Liver (tissue), 3 donors: ENCODE measurements at regions not wholly inside any gene's neighbourhood (a gene's known extent, or its start where the extent isn't known, plus 50 kb on each side); places are given as distances from the start of the nearest gene placed in this dataset.

Experiments
- FOXA1 ChIP-seq: IDR thresholded peaks from 2 replicates; pipeline ENCODE4 v1.6.1; 2016; ENCODE audit warnings: antibody characterized with exemption
- RXRA ChIP-seq, 2 donors: IDR thresholded peaks; 2 replicates each; pipeline ENCODE4 v1.6.1; 2017 to 2018; ENCODE audit warnings: antibody characterized with exemption in 2 of 2, mild to moderate bottlenecking in 1 of 2
- SP1 ChIP-seq: IDR thresholded peaks from 2 replicates; pipeline ENCODE4 v1.6.1; 2018; ENCODE audit warnings: antibody characterized with exemption, mild to moderate bottlenecking
- TAF1 ChIP-seq: conservative IDR thresholded peaks from 2 replicates; pipeline ENCODE4 v1.6.1; 2016; ENCODE audit warnings: antibody characterized with exemption, mild to moderate bottlenecking
- YY1 ChIP-seq: IDR thresholded peaks from 2 replicates; pipeline ENCODE4 v1.6.1; 2016; ENCODE audit warnings: antibody characterized with exemption, mild to moderate bottlenecking
- TF ChIP-seq, protein P1 (sequence below): fragments of 150-350 bp; IDR thresholded peaks from 2 replicates; pipeline ENCODE4 v1.5.1; 2017; ENCODE audit warnings: improper control_type of control experiment, low read depth, low read length; ENCODE audit not compliant: missing input control
- TF ChIP-seq, protein P2 (sequence below): IDR thresholded peaks from 2 replicates; pipeline ENCODE4 v1.6.1; 2016; ENCODE audit warnings: antibody characterized with exemption
- TF ChIP-seq, protein P3 (sequence below): IDR thresholded peaks from 2 replicates; pipeline ENCODE4 v1.6.1; 2016; ENCODE audit warnings: antibody characterized with exemption, mild to moderate bottlenecking
- donor health status: healthy.
- donor health status: healthy.

DNA sequence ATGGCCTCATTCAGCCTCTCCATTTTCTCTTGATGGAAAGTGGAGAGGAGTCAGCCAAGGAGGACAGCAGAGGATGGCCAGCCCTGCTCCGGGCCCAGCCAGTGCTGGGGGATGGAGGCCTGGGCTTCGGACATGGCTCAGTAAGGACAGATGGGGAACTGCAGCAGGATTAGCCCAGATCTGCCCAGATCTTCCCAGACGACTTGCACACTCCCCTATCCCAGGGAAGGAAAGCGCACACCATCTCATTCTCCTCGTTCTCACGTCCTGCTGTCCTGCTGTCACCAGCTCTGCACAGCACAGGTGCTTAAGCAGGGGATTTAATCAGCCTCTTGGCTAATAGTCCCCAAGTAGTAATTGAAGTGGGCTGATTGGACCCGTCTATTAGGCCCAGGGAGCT lies 100.2 kb upstream of the SDK2 start:
- TF ChIP-seq FOXA1 (no peak), RXRA (IDR thresholded peaks at IDR 0.05) (no peak), SP1 (no peak), YY1 (no peak), TAF1 (no peak)
- TF ChIP-seq, protein P1, sequence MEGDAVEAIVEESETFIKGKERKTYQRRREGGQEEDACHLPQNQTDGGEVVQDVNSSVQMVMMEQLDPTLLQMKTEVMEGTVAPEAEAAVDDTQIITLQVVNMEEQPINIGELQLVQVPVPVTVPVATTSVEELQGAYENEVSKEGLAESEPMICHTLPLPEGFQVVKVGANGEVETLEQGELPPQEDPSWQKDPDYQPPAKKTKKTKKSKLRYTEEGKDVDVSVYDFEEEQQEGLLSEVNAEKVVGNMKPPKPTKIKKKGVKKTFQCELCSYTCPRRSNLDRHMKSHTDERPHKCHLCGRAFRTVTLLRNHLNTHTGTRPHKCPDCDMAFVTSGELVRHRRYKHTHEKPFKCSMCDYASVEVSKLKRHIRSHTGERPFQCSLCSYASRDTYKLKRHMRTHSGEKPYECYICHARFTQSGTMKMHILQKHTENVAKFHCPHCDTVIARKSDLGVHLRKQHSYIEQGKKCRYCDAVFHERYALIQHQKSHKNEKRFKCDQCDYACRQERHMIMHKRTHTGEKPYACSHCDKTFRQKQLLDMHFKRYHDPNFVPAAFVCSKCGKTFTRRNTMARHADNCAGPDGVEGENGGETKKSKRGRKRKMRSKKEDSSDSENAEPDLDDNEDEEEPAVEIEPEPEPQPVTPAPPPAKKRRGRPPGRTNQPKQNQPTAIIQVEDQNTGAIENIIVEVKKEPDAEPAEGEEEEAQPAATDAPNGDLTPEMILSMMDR: no peak
- TF ChIP-seq, protein P2, sequence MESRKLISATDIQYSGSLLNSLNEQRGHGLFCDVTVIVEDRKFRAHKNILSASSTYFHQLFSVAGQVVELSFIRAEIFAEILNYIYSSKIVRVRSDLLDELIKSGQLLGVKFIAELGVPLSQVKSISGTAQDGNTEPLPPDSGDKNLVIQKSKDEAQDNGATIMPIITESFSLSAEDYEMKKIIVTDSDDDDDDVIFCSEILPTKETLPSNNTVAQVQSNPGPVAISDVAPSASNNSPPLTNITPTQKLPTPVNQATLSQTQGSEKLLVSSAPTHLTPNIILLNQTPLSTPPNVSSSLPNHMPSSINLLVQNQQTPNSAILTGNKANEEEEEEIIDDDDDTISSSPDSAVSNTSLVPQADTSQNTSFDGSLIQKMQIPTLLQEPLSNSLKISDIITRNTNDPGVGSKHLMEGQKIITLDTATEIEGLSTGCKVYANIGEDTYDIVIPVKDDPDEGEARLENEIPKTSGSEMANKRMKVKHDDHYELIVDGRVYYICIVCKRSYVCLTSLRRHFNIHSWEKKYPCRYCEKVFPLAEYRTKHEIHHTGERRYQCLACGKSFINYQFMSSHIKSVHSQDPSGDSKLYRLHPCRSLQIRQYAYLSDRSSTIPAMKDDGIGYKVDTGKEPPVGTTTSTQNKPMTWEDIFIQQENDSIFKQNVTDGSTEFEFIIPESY: no peak
- TF ChIP-seq, protein P3, sequence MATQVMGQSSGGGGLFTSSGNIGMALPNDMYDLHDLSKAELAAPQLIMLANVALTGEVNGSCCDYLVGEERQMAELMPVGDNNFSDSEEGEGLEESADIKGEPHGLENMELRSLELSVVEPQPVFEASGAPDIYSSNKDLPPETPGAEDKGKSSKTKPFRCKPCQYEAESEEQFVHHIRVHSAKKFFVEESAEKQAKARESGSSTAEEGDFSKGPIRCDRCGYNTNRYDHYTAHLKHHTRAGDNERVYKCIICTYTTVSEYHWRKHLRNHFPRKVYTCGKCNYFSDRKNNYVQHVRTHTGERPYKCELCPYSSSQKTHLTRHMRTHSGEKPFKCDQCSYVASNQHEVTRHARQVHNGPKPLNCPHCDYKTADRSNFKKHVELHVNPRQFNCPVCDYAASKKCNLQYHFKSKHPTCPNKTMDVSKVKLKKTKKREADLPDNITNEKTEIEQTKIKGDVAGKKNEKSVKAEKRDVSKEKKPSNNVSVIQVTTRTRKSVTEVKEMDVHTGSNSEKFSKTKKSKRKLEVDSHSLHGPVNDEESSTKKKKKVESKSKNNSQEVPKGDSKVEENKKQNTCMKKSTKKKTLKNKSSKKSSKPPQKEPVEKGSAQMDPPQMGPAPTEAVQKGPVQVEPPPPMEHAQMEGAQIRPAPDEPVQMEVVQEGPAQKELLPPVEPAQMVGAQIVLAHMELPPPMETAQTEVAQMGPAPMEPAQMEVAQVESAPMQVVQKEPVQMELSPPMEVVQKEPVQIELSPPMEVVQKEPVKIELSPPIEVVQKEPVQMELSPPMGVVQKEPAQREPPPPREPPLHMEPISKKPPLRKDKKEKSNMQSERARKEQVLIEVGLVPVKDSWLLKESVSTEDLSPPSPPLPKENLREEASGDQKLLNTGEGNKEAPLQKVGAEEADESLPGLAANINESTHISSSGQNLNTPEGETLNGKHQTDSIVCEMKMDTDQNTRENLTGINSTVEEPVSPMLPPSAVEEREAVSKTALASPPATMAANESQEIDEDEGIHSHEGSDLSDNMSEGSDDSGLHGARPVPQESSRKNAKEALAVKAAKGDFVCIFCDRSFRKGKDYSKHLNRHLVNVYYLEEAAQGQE: no peak
